IPS DF 4.7 (cell line): ENCODE measurements at regions not wholly inside any gene's neighbourhood (a gene's known extent, or its start where the extent isn't known, plus 50 kb on each side); places are given as distances from the start of the nearest gene placed in this dataset.

Experiments
- DNase-seq: peaks from one replicate; pipeline ENCODE4 v3.0.0-alpha.2; 2013; ENCODE audit warnings: low spot score; ENCODE audit errors: extremely low read depth

DNA sequence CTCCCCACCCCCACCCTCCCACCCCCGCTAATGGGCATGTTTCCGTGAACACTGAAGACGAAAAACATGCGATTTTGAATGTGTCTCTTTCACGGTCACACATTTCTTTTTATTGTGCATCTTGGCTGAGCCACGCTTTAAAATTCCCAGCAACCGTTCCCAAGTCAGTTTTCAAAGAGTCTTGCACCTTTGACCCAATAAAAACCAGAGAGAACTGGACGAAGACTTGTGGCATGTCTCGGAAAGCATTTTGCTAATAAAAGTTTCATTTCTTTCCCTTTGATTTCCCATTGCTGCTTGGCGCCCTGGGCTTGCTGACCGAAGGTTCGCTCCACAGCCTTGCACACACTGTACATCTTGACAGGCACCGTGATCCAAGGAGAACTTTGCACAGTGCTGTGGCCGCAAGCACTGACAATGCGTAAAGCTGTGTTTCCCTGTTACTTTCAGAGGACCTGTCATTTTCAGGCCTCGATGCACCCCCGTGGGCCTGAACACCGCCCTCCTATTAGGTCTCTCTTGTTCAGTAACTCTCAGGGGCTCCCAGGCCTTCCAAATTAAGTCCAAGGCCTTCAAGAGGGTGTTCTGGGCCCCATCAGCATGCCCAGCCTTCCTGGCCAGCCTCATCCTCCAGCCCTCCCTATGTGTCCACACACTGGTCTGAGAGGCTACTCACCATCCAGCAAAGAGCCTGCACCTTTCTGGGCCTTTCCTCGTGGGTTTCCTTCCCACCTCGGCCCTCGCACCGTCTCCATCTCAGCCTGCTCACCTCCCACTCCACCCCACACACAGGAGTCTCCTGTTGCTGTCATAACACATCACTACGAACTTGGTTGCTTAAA, 63.4 kb upstream of the DIO3 start:
- DNase-seq = no peak

DNA sequence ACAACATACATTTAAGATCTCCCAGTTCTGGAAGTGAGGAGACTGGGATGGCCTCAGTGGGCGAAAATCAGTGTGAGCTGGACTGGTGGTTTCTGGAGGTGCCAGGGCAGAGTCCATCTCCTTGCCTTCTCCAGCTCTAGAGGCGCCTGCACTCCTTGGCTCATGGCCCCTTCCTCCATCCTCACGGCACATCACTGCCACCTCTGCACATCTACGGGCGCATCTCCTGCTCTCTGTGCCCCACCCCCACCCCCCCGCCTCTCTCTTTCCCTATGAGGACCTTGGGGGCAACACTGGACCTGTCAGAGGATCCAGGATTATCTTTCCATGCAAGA, 62.8 kb upstream of the DIO3 start:
- DNase-seq = no peak

DNA sequence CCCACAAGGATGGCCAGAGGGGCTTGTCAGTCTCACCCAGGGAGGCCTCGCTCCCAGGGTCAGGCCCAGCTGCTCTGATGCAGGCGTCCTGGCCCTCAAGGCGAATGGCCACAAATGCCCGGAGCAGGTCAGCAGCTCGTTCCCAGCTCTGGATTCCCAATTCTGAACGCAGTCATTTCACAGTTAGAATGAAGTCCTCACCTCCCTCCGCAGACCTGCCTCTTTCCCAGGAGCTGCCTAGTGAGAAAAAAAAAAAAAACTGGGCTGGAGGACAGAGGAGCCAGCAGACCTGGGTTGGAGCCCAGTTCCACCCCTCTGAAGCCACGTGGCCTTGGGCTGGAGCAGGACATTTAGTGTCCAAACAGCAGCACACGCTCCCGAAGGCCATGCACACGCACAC, 62.2 kb upstream of the DIO3 start:
- no peak for DNase-seq

DNA sequence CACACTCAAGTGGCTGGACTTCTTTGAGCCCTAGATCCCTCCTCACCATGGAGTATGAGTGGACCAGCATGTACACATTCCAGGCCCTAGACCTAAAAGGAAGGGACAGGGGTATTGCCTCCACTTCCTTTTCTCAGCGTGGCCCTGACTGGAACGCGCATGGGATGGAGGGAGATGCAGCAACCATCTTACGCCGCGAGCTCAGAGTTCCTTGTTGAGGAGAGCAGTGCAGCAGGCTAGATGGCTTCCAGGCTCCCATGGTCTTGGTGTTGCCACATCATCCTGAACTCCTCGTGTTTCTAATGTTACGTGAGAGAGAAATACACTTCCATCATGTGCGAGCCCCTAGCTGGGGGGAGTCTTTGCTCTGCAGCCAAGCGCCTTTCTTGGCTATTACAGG, 61.8 kb upstream of the DIO3 start:
- no peak for DNase-seq

DNA sequence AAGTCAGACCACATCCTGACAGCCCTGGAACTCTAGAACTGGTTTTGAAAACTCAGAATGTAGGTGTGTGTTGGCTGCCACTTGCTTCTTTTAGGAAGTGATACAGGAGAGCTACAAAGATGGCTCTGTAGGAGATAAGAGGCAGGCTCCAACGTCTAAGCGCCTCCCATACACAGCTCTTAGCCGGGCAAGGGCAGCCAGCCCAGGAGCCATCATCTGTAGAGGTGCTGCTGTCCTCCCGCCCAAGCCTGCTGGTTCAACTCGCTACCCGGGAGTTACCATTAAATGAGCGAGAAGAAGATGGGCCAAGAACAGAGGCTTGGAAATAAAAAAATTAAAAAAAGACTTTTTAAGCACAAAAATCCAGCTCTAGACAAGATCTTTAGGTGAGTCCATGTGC, 61.2 kb upstream of the DIO3 start:
- no peak for DNase-seq

DNA sequence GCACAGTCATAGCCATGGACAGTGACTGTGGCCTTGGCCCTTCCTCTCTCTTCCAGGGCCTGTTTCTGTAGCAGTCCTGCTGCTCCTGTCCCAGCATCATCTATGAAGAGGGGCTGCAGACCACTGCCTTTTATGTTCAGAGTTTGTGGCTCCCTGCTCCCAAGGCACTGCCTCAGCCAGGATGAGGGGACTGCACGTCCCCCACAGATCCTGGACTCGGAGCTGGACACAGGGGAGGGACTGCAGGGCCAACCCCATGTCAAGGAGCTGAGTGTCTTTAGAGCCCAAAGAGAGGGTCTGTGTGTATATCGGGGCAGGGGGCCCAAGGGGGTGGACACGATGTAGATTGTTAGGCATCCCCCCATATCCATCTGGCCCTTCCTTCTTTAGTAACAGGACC, 60.6 kb upstream of the DIO3 start:
- no peak for DNase-seq

DNA sequence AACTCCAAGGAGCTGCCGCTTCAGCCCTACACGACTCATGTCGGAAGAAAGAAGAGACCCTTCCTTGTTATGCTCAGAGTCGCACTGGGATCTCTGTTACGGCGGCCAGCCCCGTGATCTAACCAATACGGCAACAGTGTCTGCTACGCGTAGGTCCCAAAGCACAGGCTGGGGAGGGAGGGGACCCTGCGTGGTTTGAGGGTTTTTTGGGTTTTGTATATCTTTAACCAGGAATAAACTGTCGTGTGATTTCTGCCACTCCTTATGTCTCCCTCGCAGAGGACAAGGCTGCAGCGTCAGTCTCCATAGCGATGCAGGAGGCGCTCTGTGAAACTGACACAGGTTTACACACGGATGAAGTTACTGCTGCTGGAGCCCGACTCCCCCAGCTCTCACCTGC, 60.0 kb upstream of the DIO3 start:
- no peak for DNase-seq

DNA sequence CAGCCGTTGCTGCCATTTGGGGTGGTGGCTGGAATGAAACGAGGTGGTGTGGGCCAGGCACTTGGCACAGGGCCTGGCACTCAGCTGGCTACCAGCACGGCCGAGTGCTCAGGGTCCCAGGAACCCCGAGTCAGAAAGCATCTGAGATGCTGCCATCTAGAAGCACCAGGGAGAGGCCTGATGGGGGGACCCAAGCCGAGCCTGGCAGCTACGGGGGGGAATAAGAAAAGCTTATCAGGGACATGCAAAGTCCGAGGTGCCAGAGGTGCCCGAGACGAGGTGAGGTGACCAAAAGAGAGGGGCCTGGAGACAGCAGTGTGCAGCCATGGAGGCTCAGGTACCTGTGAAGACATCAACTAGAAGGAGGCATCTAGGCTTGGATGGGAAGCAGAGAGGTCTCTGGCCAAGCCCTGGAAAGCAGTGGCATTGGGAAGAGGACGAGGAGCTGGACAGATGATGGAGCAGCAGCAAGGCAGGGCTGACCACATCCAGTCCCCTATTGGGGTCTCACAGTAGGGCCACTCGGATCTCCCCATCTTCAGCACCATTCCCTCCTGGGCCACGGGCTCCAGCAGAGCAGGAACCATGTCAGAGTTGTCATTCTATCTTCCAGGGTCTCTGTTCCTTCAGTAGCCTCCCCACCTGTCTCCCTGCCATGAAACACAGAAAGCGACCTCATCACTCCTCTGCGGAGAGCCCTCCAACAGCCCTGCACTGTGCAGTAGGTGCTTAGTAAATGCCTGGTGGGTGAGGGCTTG, 59.3 kb upstream of the DIO3 start:
- DNase-seq = no peak

DNA sequence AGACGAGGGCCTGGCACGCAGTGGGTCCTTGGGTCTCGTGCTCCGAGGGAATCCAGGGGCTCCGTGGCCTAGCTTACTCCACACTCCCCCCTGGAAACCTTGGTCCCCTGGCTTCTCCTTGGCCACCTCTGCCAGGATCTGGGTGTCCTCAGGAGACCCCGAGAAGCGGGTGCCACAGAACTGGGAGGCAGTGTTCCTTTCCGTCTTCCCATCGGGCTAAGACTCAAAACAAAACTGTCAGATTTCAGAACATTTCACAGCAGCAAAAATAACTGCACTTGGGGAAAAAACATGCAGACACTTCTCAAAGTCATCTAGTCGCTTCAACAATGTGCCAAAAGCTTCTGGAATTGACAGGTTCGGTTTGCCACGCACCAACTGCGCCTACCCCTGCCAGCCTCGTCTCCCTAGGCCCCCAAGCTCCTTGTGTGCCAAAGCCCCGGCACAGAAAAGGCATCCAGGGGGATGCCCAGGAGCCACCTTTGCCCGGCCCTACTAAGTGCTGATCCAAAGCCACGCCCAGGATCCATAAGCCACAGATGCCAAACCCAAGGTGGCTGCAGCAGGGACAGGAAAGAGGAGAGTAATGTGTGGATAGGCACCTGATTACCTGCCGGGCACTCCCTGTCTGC, 58.4 kb upstream of the DIO3 start:
- DNase-seq = no peak

DNA sequence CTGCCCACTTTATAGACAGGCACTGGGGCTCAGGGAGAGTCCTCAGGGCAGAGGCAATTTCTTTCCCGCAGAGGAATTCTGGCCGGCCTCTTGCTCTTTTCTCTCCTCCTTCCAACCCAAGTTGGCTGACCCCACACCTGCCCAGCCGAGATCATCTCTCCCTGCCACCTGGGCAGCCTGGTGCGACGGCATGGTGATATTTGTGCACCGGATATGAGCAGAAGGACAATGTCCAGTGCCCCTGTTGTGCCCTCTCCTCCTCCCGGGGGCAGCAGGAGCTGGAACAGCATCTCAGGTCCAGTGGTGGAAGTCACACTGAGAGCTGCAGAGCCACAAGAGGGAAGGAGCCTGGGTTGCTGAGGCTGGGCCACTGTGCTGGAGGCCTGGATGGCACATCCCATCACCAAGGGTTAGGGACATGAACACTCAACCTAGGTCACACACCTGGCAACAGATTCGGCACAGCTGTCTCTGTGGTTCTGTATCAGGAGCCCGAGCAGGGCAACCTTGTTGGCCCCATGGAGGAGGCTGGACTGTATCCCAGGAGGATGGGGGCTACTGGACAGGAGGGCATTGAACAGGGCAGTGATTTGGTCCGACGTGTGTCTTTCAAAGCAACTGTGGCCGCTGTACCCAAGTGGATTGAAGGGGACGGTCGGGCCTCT, 57.7 kb upstream of the DIO3 start:
- DNase-seq = no peak

DNA sequence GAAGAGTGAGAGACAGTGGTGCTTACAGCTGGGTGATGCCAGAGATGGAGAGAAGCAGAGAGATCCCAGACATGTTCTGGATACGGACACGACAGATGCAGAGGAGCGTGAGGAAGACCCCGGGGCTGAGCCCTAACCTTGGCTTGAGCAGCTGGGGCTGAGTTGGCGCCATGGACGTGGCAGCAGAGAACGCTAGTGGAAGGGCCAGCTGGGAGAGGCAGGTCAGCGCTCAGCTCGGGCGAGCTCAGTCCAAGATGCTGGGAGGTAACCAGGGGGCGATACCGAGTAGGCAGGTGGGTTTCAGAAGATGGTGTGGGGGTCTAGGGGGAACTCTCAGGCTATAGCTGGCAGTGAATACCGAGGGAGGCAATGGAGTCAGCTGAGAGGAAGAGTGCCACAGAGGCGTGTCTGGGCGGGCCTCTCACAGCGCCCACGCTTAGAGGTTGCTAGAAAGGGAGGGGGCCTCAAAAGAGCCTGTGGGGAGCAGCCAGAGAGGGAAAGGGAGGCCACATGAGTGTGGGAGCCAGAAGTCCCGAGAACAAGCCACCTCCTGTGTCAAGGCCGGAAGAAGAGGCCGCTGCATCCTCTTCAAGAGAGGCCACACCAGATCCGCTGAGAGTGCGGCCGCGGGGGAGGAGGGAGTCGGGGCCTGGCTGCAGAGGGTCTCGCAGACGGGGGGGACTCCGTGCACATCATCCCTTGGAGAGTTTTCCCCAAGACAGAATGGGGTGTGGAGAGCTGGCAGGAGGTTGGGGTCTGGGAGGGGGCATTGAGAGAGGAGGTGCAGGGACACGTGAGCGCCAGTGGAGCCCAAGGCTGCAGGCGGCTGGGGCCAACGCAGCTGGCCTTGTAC, 57.0 kb upstream of the DIO3 start:
- DNase-seq = no peak

DNA sequence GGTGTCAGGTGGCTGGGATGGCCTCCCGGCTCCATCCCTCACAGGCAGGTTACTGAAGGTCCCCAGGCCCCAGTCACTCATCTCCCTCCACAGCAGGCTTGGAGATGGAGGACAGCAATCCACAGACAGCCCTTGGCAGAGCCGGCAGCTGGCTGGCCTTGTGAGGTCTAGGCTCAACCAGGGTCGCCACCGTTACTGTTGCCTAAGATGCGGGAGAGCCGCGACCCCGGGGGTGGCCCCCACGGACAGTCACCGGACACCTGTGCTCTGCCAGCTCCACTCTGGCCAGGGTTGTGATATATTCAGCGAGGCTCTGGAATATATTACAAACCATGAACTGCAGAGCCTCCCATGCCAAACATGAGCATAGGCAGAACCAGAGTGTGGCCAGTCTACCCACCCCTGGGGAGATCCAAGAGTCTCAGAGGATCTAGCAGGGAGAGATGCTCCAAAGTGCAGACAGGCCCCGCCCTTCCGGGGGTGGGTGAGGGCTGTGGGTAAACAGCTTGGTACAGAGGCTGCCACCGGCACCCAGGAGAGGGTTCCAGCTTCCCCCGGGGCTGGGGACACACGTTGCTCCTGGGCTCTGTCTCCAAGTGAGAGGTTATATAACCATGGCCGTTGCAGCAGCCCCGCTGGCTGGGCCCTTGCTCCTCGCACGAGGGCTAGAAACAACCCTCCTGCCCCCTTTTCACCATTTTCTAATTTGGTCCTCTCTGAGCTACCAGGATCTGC, 55.9 kb upstream of the DIO3 start:
- no peak for DNase-seq

DNA sequence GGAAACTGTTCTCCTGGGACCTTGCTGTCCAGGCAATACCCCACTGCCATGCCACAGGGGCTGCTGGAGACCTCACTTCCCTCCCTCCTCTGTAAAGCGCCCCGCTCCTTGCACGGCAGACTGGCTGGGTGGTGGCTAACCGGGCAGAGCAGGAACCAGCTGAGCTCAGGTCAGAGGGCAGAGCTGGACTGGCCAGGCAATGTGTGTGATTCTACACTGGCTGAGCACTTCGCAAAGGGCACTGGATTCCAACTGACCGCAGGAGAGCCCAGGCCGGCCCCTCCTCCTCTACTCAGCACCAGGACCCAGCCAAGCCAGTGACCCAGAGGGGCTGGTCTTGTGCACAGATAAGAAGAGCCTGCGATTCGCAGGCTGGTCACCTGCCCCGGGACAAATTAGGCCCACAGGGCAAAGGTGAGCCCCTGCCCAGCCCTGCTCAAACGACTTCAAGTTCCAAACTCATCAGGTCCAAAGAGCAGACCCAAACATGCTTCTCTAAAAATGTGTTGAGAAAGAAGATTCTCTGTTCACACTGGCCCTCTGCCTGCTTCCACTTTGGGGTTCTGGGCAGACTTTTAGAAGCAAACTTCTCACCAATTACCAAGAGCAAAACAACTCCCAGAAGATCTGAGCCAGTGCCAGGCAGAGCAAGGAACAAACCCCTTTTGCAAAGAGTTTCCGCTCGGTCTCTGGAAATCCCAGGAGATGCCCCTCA, 54.9 kb upstream of the DIO3 start:
- DNase-seq = no peak

DNA sequence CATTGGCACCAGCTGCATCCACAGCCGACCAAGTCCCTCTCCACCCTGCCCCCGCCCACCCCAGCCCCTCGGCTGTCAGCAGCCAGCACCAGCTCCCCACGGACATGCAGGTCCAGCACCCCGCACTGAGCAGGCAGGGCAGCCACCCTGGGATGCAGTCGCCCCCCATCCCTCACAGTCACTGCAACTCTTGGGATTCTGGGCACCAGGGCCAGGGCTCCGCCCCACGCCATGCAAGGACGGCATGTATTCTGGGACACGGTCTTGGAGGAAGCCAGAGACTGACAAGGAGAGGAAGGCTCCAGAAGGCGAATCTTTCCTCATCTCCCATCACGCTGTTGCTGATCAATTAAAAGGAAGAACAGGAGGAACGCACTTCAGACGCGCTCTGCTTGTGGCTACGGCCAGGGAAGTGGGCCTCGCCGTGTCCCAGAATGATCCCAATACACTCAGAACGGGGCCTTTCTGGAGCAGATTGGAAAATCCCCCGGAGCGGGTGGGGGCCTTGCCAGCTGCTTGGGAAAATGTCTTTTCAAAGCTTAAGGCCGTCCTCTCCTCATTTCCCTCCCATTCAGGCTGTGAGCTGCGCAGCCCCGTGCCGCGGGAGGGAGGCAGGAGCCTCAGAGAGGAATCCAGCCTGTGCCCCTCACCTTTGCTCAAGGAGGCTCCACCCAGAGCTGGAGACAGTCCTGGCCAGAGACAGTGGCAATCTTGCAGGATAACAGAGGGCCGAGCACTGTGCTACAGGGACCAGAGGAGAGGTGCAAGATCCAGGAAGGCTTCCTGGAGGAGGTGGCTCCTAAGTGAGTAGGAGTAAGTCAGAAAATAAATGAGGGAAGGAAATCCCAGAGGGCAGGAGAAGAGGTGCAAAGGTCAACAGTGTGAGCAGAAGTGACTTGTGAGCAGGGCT, 54.1 kb upstream of the DIO3 start:
- DNase-seq = no peak

DNA sequence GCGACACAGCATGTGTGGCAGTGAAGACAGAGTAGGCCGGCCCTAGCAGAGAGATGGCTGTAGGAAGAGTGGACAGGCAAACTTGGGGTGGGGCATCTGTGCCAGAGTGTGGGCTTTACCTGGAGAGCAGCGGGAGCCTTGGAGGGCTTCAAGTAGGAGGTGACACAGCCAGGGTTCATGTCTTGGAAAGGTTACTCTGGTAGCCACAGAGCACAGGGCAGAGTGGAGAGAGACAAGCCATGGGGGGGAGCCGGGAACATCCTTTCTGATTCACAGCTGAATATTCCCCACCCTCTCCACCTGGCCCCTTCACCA, 53.5 kb upstream of the DIO3 start:
- no peak for DNase-seq

DNA sequence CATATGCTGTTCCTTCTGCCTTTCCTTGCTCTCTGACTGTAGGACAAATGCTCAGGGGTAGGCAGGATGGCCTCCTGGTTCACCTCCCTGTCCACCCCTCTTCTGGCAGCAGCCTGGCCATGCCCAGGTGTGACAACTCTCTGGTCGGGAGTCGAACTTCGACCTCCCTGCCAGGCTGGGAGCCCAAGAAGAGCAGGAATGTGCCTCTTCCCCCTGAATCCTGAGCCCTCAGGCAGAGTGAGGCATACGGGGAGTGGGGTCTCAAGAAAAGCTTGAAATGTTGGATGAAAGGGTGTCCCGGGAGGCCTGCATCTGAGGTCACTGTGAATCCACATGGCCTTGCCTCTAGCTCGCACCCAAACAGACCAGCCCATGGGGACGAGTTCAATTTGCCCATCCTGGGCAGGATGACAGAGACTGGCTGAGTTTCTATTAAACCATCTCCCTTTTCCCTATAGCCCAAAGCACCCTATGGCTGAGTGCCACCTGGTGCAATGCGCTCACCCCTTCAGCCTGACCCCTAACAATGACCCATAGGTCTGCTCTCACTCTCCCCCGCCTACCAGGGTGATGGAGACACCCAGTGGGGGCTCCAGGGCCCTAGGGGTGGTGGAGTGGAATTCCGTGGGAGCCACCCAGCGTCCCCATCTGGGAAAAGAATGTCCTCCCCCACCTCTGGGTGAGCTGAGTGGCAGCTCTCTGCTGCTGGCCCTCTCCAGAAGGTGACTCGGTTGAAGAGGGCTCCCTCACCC, 52.9 kb upstream of the DIO3 start:
- DNase-seq = no peak

DNA sequence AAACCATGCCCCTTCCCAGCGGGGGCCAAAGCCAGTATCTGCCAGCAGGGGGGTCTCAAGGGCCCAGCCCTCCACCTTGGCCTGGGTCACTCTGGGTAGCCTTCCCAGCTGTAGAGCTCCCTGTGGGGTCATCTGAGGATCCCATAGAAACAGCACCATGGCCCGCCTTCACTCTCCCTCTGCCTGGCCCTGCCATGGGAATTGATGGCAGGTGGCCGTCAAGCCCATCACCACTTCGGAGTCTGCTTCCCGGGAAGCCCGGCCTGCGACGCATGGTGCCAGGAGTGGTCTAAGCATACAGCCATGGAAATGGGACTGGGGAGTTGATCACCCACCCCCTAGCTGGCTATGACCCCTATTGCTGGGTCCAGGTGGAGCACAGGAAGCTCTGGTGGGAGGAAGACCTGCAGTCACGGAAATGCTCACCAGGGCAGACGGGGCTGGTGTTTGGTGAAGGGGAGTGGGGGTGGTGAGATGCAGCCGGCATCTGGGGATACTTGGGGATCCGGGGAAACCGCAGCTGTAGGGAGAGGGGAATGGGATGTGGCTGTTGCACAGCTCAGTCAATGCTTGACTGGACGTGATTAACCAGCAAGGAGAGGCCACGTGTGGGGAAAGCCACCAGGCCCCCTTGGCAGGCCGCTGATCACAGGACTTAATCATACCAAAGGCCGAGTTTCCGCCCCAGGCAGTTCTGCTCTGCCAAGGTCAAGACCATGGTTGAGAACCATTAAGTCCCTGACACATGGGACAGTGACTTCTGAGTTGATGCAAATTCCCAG, 52.2 kb upstream of the DIO3 start:
- DNase-seq = no peak
